WTC11 (cell line): ENCODE measurements at regions not wholly inside any gene's neighbourhood (a gene's known extent, or its start where the extent isn't known, plus 50 kb on each side); places are given as distances from the start of the nearest gene placed in this dataset.

ENCODE experiments used
- ATAC-seq: fragments of 200-7000 bp; cut with Tn5 transposase; 2 replicates; pipeline ENCODE4 v1.10.0; 2021; ENCODE audit warnings: mild to moderate bottlenecking, moderate library complexity
- CTCF ChIA-PET: fragments of 300-600 bp; sonication (Branson Sonifier 250); formaldehyde crosslinking; loops from one replicate; lab custom pipeline; 2021; ENCODE audit warnings: antibody characterized with exemption; lab: Charles Lee
- POLR2A ChIA-PET: fragments of 350-600 bp; sonication (Branson Sonifier 250); formaldehyde crosslinking; loops from one replicate; lab custom pipeline; 2021; ENCODE audit warnings: antibody characterized with exemption; lab: Charles Lee
- DNase-seq: peaks from one replicate; pipeline ENCODE4 v3.0.0; 2021; ENCODE audit warnings: low spot score
- H3K27ac Mint-ChIP-seq: 2 replicates; pipeline ENCODE4 v1.8.0; 2021; ENCODE audit warnings: mixed read lengths
- H3K27me3 Mint-ChIP-seq: 2 replicates; pipeline ENCODE4 v1.8.0; 2021; ENCODE audit warnings: low read depth, mild to moderate bottlenecking, moderate library complexity, mixed read lengths
- H3K36me3 Mint-ChIP-seq: 2 replicates; pipeline ENCODE4 v1.8.0; 2021; ENCODE audit warnings: mixed read lengths
- H3K4me1 Mint-ChIP-seq: 2 replicates; pipeline ENCODE4 v1.8.0; 2022; ENCODE audit warnings: mixed read lengths
- H3K4me3 Mint-ChIP-seq: 2 replicates; pipeline ENCODE4 v1.8.0; 2021; ENCODE audit warnings: mild to moderate bottlenecking, moderate library complexity, mixed read lengths
- H3K9me3 Mint-ChIP-seq: 2 replicates; pipeline ENCODE4 v1.8.0; 2021; ENCODE audit warnings: mixed read lengths
- ATF6 ChIP-seq: sonication (generic); formaldehyde crosslinking; IDR thresholded peaks from 2 replicates; pipeline ENCODE4 v1.8.1; 2023; ENCODE audit warnings: mild to moderate bottlenecking, missing genetic modification reagents
- CBFB ChIP-seq: sonication (generic); formaldehyde crosslinking; IDR thresholded peaks from 2 replicates; pipeline ENCODE4 v1.8.1; 2022; ENCODE audit warnings: mild to moderate bottlenecking, low read depth, missing genetic modification reagents
- EMX1 ChIP-seq: fragments of 250-450 bp; sonication (Bioruptor Pico); IDR thresholded peaks from 2 replicates; pipeline ENCODE4 v1.8.0; 2021; ENCODE audit warnings: mild to moderate bottlenecking
- FOXP1 ChIP-seq: sonication (generic); formaldehyde crosslinking; IDR thresholded peaks from 2 replicates; pipeline ENCODE4 v1.8.0; 2022; ENCODE audit warnings: missing genetic modification reagents, mild to moderate bottlenecking, moderate library complexity, borderline replicate concordance
- GTF2I ChIP-seq: fragments of 250-450 bp; sonication (Bioruptor Pico); conservative IDR thresholded peaks from 2 replicates; pipeline ENCODE4 v1.4.0; 2021; ENCODE audit warnings: mild to moderate bottlenecking
- MYBL2 ChIP-seq: sonication (generic); formaldehyde crosslinking; IDR thresholded peaks from 2 replicates; pipeline ENCODE4 v1.8.1; 2023; ENCODE audit warnings: mild to moderate bottlenecking, moderate library complexity, missing genetic modification reagents
- NFATC4 ChIP-seq: fragments of 250-450 bp; sonication (Bioruptor Pico); IDR thresholded peaks from 2 replicates; pipeline ENCODE4 v1.9.0; 2021; ENCODE audit warnings: mild to moderate bottlenecking
- NR1H2 ChIP-seq: sonication (generic); formaldehyde crosslinking; IDR thresholded peaks from 2 replicates; pipeline ENCODE4 v1.9.0; 2021; ENCODE audit warnings: mild to moderate bottlenecking, moderate library complexity, missing genetic modification reagents
- PRRX2 ChIP-seq: fragments of 250-450 bp; sonication (Bioruptor Pico); IDR thresholded peaks from 2 replicates; pipeline ENCODE4 v1.8.0; 2021; ENCODE audit warnings: mild to moderate bottlenecking
- SMAD4 ChIP-seq: sonication (generic); formaldehyde crosslinking; IDR thresholded peaks from 2 replicates; pipeline ENCODE4 v1.8.0; 2022; ENCODE audit warnings: mild to moderate bottlenecking, missing genetic modification reagents
- TP53 ChIP-seq: sonication (generic); formaldehyde crosslinking; IDR thresholded peaks from 2 replicates; pipeline ENCODE4 v1.8.1; 2023; ENCODE audit warnings: mild to moderate bottlenecking, missing genetic modification reagents
- ZNF317 ChIP-seq: sonication (generic); formaldehyde crosslinking; IDR thresholded peaks from 2 replicates; pipeline ENCODE4 v1.8.1; 2023; ENCODE audit warnings: low read depth, mild to moderate bottlenecking, moderate library complexity, missing genetic modification reagents, borderline replicate concordance
- TF ChIP-seq, protein P1 (sequence below): sonication (generic); formaldehyde crosslinking; IDR thresholded peaks from 2 replicates; pipeline ENCODE4 v1.8.0; 2023; ENCODE audit warnings: missing genetic modification reagents, mild to moderate bottlenecking, borderline replicate concordance
- TF ChIP-seq, protein P2 (sequence below): sonication (generic); formaldehyde crosslinking; IDR thresholded peaks from 2 replicates; pipeline ENCODE4 v1.8.1; 2022; ENCODE audit warnings: mild to moderate bottlenecking, missing genetic modification reagents, moderate library complexity, borderline replicate concordance
- TF ChIP-seq, protein P3 (sequence below): fragments of 250-450 bp; sonication (Bioruptor Pico); IDR thresholded peaks from 2 replicates; pipeline ENCODE4 v1.9.0; 2021; ENCODE audit warnings: mild to moderate bottlenecking
- TF ChIP-seq, protein P4 (sequence below): fragments of 250-450 bp; sonication (Bioruptor Pico); IDR thresholded peaks from 2 replicates; pipeline ENCODE4 v1.8.0; 2021; ENCODE audit warnings: mild to moderate bottlenecking
- TF ChIP-seq, protein P5 (sequence below): sonication (generic); formaldehyde crosslinking; IDR thresholded peaks from 2 replicates; pipeline ENCODE4 v1.8.1; 2022; ENCODE audit warnings: missing genetic modification reagents, borderline replicate concordance

- Mint-ChIP-seq H3K27ac (no peak overlapping the region), H3K36me3 (peaks cover 2% of the 10 kb centered on the region; the same call in 1 of the 2 replicates), H3K4me1 (no peaks in the 10 kb centered on the region), H3K4me3 (no peak overlapping the region), H3K27me3 (no peaks in the 10 kb centered on the region), H3K9me3 (peaks cover 21% of the 10 kb centered on the region)
- TF ChIP-seq NR1H2 (CRISPR knock-in tag) (no peak), EMX1 (CRISPR knock-in tag) (no peak), NFATC4 (CRISPR knock-in tag) (no peak), TP53 (CRISPR knock-in tag) (no peak), GTF2I (CRISPR knock-in tag) (no peak), PRRX2 (no peak), CBFB (CRISPR knock-in tag) (no peak), ZNF317 (CRISPR knock-in tag) (no peak), FOXP1 (CRISPR knock-in tag) (no peak), MYBL2 (no peak)
- TF ChIP-seq, protein P1, sequence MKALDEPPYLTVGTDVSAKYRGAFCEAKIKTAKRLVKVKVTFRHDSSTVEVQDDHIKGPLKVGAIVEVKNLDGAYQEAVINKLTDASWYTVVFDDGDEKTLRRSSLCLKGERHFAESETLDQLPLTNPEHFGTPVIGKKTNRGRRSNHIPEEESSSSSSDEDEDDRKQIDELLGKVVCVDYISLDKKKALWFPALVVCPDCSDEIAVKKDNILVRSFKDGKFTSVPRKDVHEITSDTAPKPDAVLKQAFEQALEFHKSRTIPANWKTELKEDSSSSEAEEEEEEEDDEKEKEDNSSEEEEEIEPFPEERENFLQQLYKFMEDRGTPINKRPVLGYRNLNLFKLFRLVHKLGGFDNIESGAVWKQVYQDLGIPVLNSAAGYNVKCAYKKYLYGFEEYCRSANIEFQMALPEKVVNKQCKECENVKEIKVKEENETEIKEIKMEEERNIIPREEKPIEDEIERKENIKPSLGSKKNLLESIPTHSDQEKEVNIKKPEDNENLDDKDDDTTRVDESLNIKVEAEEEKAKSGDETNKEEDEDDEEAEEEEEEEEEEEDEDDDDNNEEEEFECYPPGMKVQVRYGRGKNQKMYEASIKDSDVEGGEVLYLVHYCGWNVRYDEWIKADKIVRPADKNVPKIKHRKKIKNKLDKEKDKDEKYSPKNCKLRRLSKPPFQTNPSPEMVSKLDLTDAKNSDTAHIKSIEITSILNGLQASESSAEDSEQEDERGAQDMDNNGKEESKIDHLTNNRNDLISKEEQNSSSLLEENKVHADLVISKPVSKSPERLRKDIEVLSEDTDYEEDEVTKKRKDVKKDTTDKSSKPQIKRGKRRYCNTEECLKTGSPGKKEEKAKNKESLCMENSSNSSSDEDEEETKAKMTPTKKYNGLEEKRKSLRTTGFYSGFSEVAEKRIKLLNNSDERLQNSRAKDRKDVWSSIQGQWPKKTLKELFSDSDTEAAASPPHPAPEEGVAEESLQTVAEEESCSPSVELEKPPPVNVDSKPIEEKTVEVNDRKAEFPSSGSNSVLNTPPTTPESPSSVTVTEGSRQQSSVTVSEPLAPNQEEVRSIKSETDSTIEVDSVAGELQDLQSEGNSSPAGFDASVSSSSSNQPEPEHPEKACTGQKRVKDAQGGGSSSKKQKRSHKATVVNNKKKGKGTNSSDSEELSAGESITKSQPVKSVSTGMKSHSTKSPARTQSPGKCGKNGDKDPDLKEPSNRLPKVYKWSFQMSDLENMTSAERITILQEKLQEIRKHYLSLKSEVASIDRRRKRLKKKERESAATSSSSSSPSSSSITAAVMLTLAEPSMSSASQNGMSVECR (CRISPR knock-in tag), result no peak
- TF ChIP-seq, protein P2, sequence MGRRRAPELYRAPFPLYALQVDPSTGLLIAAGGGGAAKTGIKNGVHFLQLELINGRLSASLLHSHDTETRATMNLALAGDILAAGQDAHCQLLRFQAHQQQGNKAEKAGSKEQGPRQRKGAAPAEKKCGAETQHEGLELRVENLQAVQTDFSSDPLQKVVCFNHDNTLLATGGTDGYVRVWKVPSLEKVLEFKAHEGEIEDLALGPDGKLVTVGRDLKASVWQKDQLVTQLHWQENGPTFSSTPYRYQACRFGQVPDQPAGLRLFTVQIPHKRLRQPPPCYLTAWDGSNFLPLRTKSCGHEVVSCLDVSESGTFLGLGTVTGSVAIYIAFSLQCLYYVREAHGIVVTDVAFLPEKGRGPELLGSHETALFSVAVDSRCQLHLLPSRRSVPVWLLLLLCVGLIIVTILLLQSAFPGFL, result no peak
- TF ChIP-seq, protein P3, sequence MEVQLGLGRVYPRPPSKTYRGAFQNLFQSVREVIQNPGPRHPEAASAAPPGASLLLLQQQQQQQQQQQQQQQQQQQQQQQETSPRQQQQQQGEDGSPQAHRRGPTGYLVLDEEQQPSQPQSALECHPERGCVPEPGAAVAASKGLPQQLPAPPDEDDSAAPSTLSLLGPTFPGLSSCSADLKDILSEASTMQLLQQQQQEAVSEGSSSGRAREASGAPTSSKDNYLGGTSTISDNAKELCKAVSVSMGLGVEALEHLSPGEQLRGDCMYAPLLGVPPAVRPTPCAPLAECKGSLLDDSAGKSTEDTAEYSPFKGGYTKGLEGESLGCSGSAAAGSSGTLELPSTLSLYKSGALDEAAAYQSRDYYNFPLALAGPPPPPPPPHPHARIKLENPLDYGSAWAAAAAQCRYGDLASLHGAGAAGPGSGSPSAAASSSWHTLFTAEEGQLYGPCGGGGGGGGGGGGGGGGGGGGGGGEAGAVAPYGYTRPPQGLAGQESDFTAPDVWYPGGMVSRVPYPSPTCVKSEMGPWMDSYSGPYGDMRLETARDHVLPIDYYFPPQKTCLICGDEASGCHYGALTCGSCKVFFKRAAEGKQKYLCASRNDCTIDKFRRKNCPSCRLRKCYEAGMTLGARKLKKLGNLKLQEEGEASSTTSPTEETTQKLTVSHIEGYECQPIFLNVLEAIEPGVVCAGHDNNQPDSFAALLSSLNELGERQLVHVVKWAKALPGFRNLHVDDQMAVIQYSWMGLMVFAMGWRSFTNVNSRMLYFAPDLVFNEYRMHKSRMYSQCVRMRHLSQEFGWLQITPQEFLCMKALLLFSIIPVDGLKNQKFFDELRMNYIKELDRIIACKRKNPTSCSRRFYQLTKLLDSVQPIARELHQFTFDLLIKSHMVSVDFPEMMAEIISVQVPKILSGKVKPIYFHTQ (CRISPR knock-in tag), result no peak
- ChIA-PET POLR2A (no interaction called here), CTCF (interaction anchor here (0.9 kb wide), 1 partner anchor 8 kb away, joined by 3 read pairs; no protein-coding TSS in a partner anchor)
- ATAC-seq (no peak), DNase-seq (no peak)
Measured at GRCh38 chr10:21030091-21030490, 133.0 kb upstream of the NEBL start.

DNA sequence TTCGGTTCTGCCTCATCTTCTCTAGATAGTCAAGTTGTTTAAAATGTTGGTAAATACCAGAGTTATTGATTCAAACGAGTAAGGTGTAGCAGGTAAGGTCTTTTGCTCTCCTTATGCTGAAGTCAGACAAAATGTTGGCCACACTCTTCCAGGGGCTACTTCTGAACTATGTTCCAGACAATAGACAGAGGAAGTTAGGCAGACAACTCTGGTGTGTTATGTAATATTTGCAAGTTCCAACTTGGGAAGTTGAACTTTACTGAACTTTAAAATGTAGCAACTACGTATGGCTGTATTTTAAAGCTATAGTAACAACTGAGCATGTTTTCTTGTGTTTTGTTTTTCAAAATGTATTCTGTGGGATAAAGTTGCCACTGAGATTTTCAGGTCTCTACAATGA is 125.7 kb upstream of the NEBL start:
- CTCF ChIA-PET, result interaction anchor here (0.9 kb wide), 2 partner anchors 8 to 20 kb away, joined by 3 to 5 read pairs; no protein-coding TSS in a partner anchor
- DNase-seq (no peak), ATAC-seq (no peak)
- H3K4me1 Mint-ChIP-seq, result no peaks in the 10 kb centered on the region
- no peak overlapping the region for H3K4me3 Mint-ChIP-seq
- H3K9me3 Mint-ChIP-seq, result peaks cover 7% of the 10 kb centered on the region
- POLR2A ChIA-PET, result no interaction called here
- H3K27me3 Mint-ChIP-seq, result no peaks in the 10 kb centered on the region
- no peak overlapping the region for H3K27ac Mint-ChIP-seq
- no peaks in the 10 kb centered on the region for H3K36me3 Mint-ChIP-seq
- TF ChIP-seq, protein P4, sequence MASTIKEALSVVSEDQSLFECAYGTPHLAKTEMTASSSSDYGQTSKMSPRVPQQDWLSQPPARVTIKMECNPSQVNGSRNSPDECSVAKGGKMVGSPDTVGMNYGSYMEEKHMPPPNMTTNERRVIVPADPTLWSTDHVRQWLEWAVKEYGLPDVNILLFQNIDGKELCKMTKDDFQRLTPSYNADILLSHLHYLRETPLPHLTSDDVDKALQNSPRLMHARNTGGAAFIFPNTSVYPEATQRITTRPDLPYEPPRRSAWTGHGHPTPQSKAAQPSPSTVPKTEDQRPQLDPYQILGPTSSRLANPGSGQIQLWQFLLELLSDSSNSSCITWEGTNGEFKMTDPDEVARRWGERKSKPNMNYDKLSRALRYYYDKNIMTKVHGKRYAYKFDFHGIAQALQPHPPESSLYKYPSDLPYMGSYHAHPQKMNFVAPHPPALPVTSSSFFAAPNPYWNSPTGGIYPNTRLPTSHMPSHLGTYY (CRISPR knock-in tag), result no peak
- TF ChIP-seq, protein P5, sequence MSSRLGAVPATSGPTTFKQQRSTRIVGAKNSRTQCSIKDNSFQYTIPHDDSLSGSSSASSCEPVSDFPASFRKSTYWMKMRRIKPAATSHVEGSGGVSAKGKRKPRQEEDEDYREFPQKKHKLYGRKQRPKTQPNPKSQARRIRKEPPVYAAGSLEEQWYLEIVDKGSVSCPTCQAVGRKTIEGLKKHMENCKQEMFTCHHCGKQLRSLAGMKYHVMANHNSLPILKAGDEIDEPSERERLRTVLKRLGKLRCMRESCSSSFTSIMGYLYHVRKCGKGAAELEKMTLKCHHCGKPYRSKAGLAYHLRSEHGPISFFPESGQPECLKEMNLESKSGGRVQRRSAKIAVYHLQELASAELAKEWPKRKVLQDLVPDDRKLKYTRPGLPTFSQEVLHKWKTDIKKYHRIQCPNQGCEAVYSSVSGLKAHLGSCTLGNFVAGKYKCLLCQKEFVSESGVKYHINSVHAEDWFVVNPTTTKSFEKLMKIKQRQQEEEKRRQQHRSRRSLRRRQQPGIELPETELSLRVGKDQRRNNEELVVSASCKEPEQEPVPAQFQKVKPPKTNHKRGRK (CRISPR knock-in tag), result no peak
- TF ChIP-seq, protein P1 (CRISPR knock-in tag), result no peak
- TF ChIP-seq ATF6 (CRISPR knock-in tag) (no peak), SMAD4 (CRISPR knock-in tag) (no peak)
